PC-3 (cell line): ENCODE measurements at regions not wholly inside any gene's neighbourhood (a gene's known extent, or its start where the extent isn't known, plus 50 kb on each side); places are given as distances from the start of the nearest gene placed in this dataset.
"Not testable (repeated sequence)": the region's sequence is repeated elsewhere in the genome, so short reads cannot be mapped to it uniquely, and the experiment has no call there.

ENCODE experiments used
- EZH2 ChIP-seq: fragments of 300-600 bp; sonication (generic); IDR thresholded peaks from one replicate; pipeline ENCODE4 v1.6.1; 2017; ENCODE audit warnings: antibody characterized with exemption, mild to moderate bottlenecking, low read length; ENCODE audit not compliant: unreplicated experiment
- EZH2phosphoT487 ChIP-seq: fragments of 300-600 bp; sonication (generic); IDR thresholded peaks from 2 replicates; pipeline ENCODE4 v1.6.1; 2018; ENCODE audit warnings: mild to moderate bottlenecking, antibody characterized with exemption, low read length, borderline replicate concordance
- TF ChIP-seq, protein P1 (sequence below): fragments of 300-600 bp; sonication (generic); conservative IDR thresholded peaks from 2 replicates; pipeline ENCODE4 v1.5.1; 2017; ENCODE audit warnings: antibody characterized with exemption, low read depth, mild to moderate bottlenecking, low read length

DNA sequence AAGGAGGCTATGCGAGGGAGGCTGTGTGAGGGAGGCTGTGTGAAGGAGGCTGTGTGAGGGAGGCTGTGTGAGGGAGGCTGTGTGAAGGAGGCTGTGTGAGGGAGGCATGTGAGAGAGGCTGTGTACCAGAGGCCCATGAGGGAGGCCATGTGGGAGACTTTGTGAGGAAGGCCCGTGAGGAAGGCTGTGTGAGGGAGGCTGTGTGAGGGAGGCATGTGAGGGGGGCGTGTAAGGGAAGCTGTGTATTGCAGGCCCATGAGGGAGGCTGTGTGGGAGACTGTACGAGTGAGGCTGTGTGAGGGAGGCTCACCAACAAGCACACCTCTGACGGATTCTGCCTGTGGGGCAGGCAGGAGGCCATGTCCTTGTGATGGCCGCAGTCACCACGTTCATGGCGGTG lies 122.7 kb upstream of the RNF32 start:
- TF ChIP-seq, protein P1, sequence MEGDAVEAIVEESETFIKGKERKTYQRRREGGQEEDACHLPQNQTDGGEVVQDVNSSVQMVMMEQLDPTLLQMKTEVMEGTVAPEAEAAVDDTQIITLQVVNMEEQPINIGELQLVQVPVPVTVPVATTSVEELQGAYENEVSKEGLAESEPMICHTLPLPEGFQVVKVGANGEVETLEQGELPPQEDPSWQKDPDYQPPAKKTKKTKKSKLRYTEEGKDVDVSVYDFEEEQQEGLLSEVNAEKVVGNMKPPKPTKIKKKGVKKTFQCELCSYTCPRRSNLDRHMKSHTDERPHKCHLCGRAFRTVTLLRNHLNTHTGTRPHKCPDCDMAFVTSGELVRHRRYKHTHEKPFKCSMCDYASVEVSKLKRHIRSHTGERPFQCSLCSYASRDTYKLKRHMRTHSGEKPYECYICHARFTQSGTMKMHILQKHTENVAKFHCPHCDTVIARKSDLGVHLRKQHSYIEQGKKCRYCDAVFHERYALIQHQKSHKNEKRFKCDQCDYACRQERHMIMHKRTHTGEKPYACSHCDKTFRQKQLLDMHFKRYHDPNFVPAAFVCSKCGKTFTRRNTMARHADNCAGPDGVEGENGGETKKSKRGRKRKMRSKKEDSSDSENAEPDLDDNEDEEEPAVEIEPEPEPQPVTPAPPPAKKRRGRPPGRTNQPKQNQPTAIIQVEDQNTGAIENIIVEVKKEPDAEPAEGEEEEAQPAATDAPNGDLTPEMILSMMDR, result not testable (repeated sequence)
- not testable (repeated sequence) for TF ChIP-seq EZH2phosphoT487, EZH2
